Panc1 (cell line): ENCODE measurements at regions not wholly inside any gene's neighbourhood (a gene's known extent, or its start where the extent isn't known, plus 50 kb on each side); places are given as distances from the start of the nearest gene placed in this dataset.

Experiments used
- ATAC-seq: fragments of 200-7000 bp; cut with Tn5 transposase; 2 replicates; pipeline ENCODE4 v1.9.1; 2020; ENCODE audit warnings: mild to moderate bottlenecking, moderate library complexity
- BruUV-seq: library from RNA; stranded (reverse); fragments of 400-500 nt; replicated peaks from 2 replicates; lab custom pipeline; 2021; lab: Mats Ljungman, UMichigan
- CTCF ChIA-PET: fragments of 300-600 bp; sonication (Branson Sonifier 250); formaldehyde crosslinking; loops from one replicate; lab custom pipeline; 2022; ENCODE audit warnings: antibody characterized with exemption; lab: Charles Lee
- POLR2A ChIA-PET: fragments of 300-600 bp; sonication (Branson Sonifier 250); formaldehyde crosslinking; loops from one replicate; lab custom pipeline; 2022; ENCODE audit warnings: antibody characterized with exemption; lab: Charles Lee
- DNase-seq: peaks from one replicate; pipeline ENCODE4 v3.0.0-alpha.2; 2010; ENCODE audit warnings: low read depth, low spot score
- H3K27ac ChIP-seq: 2 replicates; pipeline ENCODE4 v1.5.1; 2011; ENCODE audit warnings: mild to moderate bottlenecking, low read length, inconsistent platforms
- H3K27me3 ChIP-seq: fragments of 200-500 bp; sonication (Bioruptor generic); 2 replicates; pipeline ENCODE4 v1.6.0; 2014; ENCODE audit warnings: low read length, inconsistent platforms; ENCODE audit not compliant: control insufficient read depth, insufficient read depth
- H3K36me3 ChIP-seq: fragments of 200-500 bp; sonication (Bioruptor generic); 2 replicates; pipeline ENCODE4 v1.5.1; 2014; ENCODE audit warnings: inconsistent platforms, mild to moderate bottlenecking, low read length, moderate library complexity; ENCODE audit not compliant: control insufficient read depth, insufficient read depth
- H3K4me1 ChIP-seq: 2 replicates; pipeline ENCODE4 v1.5.1; 2011; ENCODE audit warnings: inconsistent platforms, mild to moderate bottlenecking, low read length, moderate library complexity; ENCODE audit not compliant: control insufficient read depth, insufficient read depth
- H3K4me3 ChIP-seq, 2 experiments: 2 replicates each; pipeline ENCODE4 v1.5.1; 2011 to 2012; ENCODE audit warnings: low read depth in 2 of 2, low read length in 2 of 2, mild to moderate bottlenecking in 2 of 2, inconsistent platforms in 1 of 2, moderate library complexity in 1 of 2
- H3K9me3 ChIP-seq: fragments of 200-500 bp; sonication (Bioruptor generic); 2 replicates; pipeline ENCODE4 v1.5.1; 2014; ENCODE audit warnings: low read depth, mild to moderate bottlenecking, inconsistent platforms, low read length, moderate library complexity; ENCODE audit not compliant: control insufficient read depth, insufficient read depth
- POLR2AphosphoS5 ChIP-seq: IDR thresholded peaks from 2 replicates; pipeline ENCODE4 v1.6.1; 2012; ENCODE audit warnings: mild to moderate bottlenecking, low read depth, low read length, moderate library complexity
- SIN3A ChIP-seq: IDR thresholded peaks from 2 replicates; pipeline ENCODE4 v1.6.1; 2012; ENCODE audit warnings: low read depth, mild to moderate bottlenecking, low read length, moderate library complexity, borderline replicate concordance; ENCODE audit not compliant: insufficient read depth
- TCF7L2 ChIP-seq: IDR thresholded peaks from 2 replicates; pipeline ENCODE4 v1.6.1; 2011; ENCODE audit warnings: mild to moderate bottlenecking, low read depth, low read length, inconsistent platforms
- in situ Hi-C: cut with HindIII; loops from 2 replicates; pipeline ENCODE4 v1.10.0; 2016; ENCODE audit warnings: low sequenced_read_pairs, low pct_unique_long_range_greater_than_20kb
- intact Hi-C: fragments of 100-400 bp; cut with micrococcal nuclease; formaldehyde crosslinking; loops from one replicate; pipeline ENCODE4 v1.10.0; 2022; ENCODE audit not compliant: unreplicated experiment
- TF ChIP-seq, protein P1 (sequence below), 2 experiments: IDR thresholded peaks; 2 replicates each; pipeline ENCODE4 v1.6.1; 2011 to 2012; ENCODE audit warnings: low read depth in 2 of 2, control low read depth in 1 of 2, low read length in 1 of 2, mild to moderate bottlenecking in 1 of 2, moderate library complexity in 1 of 2; ENCODE audit not compliant: insufficient read depth in 1 of 2
- TF ChIP-seq, protein P2 (sequence below): fragments of 450-650 bp; IDR thresholded peaks from 2 replicates; pipeline ENCODE4 v1.5.1; 2017; ENCODE audit warnings: mild to moderate bottlenecking

DNA sequence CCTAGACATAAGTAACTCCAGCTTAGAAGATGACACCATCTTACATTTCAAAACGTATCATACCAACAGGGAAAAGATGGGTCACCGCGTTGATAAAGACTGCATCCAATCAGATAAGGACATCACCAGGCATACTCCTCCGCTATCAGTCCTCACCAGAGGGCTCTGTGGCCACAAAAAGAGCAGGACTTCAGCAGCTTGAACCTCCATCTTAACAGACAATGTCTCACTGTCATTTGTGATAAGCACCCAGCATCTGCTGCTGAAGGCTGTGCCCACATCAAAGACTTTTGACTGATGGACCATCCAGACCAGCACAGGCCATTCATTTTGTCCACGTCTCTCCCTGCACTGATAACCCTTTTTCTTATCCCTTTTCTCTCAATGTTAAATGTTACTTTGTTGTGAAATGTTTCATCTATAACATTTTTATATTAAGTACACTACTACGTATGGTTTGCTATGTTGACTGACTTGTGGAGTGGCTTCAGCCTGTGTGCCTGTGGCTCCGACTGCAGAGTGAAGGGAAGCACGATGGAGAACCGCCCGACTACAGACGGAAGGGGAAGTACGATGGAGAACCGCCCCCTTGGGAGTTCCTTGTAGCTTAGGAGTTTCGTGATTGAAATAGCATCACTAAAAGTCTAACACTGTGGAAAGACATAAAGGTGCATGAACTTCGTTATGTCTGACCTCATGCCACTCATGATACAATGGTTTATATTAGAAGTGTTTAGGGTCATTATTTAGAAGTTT lies 595.4 kb upstream of the AGA start:
- DNase-seq (no peak), ATAC-seq (no peak)
- CTCF ChIA-PET, result no interaction called here
- in situ Hi-C loops, result no loop called here
- Histone ChIP-seq H3K4me3 (no peak overlapping the region), H3K27me3 (no peaks in the 10 kb centered on the region), H3K9me3 (no peaks in the 10 kb centered on the region), H3K36me3 (no peaks in the 10 kb centered on the region), H3K27ac (no peak overlapping the region), H3K4me1 (no peaks in the 10 kb centered on the region)
- no TSS peak for BruUV-seq
- POLR2A ChIA-PET, result no interaction called here
- TF ChIP-seq, protein P1, sequence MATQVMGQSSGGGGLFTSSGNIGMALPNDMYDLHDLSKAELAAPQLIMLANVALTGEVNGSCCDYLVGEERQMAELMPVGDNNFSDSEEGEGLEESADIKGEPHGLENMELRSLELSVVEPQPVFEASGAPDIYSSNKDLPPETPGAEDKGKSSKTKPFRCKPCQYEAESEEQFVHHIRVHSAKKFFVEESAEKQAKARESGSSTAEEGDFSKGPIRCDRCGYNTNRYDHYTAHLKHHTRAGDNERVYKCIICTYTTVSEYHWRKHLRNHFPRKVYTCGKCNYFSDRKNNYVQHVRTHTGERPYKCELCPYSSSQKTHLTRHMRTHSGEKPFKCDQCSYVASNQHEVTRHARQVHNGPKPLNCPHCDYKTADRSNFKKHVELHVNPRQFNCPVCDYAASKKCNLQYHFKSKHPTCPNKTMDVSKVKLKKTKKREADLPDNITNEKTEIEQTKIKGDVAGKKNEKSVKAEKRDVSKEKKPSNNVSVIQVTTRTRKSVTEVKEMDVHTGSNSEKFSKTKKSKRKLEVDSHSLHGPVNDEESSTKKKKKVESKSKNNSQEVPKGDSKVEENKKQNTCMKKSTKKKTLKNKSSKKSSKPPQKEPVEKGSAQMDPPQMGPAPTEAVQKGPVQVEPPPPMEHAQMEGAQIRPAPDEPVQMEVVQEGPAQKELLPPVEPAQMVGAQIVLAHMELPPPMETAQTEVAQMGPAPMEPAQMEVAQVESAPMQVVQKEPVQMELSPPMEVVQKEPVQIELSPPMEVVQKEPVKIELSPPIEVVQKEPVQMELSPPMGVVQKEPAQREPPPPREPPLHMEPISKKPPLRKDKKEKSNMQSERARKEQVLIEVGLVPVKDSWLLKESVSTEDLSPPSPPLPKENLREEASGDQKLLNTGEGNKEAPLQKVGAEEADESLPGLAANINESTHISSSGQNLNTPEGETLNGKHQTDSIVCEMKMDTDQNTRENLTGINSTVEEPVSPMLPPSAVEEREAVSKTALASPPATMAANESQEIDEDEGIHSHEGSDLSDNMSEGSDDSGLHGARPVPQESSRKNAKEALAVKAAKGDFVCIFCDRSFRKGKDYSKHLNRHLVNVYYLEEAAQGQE (IDR thresholded peaks at IDR 0.05; ENCODE audit: insufficient read depth in 1 of 2, low read depth in 2 of 2, low read length in 1 of 2), result no peak
- TF ChIP-seq SIN3A (no peak), TCF7L2 (no peak), POLR2AphosphoS5 (no peak)
- TF ChIP-seq, protein P2, sequence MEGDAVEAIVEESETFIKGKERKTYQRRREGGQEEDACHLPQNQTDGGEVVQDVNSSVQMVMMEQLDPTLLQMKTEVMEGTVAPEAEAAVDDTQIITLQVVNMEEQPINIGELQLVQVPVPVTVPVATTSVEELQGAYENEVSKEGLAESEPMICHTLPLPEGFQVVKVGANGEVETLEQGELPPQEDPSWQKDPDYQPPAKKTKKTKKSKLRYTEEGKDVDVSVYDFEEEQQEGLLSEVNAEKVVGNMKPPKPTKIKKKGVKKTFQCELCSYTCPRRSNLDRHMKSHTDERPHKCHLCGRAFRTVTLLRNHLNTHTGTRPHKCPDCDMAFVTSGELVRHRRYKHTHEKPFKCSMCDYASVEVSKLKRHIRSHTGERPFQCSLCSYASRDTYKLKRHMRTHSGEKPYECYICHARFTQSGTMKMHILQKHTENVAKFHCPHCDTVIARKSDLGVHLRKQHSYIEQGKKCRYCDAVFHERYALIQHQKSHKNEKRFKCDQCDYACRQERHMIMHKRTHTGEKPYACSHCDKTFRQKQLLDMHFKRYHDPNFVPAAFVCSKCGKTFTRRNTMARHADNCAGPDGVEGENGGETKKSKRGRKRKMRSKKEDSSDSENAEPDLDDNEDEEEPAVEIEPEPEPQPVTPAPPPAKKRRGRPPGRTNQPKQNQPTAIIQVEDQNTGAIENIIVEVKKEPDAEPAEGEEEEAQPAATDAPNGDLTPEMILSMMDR, result no peak
- intact Hi-C loops, result no loop called here

DNA sequence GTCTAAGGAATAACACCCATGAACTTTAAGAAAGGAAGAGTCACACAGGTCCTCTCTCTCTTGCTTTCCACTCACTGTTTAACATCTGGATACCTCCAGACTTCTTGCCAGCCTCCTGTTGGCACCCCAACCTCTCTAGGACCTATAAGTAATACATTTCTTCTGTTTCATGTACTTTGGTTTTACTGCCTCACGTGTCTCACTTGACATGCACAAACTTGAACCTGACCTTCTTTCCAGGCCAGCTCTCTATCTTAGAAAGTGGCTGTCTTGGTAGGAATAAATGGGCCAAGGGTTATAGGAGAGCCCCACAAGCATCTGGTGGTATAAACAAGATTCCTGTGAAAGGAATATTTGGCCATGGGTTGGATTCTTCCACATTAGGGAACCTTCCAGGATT lies 614.8 kb upstream of the AGA start:
- intact Hi-C loops (no loop called here), in situ Hi-C loops (no loop called here)
- Histone ChIP-seq H3K9me3 (no peaks in the 10 kb centered on the region), H3K27ac (no peak overlapping the region), H3K4me1 (no peaks in the 10 kb centered on the region), H3K27me3 (no peaks in the 10 kb centered on the region), H3K4me3 (no peak overlapping the region), H3K36me3 (no peaks in the 10 kb centered on the region)
- ATAC-seq (no peak), DNase-seq (no peak)
- BruUV-seq, result no TSS peak
- ChIA-PET CTCF (no interaction called here), POLR2A (no interaction called here)
- TF ChIP-seq SIN3A (no peak), POLR2AphosphoS5 (no peak), TCF7L2 (no peak)
- TF ChIP-seq, protein P1 (IDR thresholded peaks at IDR 0.05; ENCODE audit: insufficient read depth in 1 of 2, low read depth in 2 of 2, low read length in 1 of 2), result no peak
- TF ChIP-seq, protein P2, result no peak
